ENCODE measurements at regions not wholly inside any gene's neighbourhood (a gene's known extent, or its start where the extent isn't known, plus 50 kb on each side); places are given as distances from the start of the nearest gene placed in this dataset.

GRCh38 chr9:108083796-108084352 lies 594.3 kb upstream of the KLF4 start:
- DNase-seq: no peak

GRCh38 chr9:108083160-108083750 lies 593.7 kb upstream of the KLF4 start:
- DNase-seq: no peak

- no peak for DNase-seq
Observed at GRCh38 chr9:108081112-108081511, 591.5 kb upstream of the KLF4 start.

GRCh38 chr9:108080285-108080684 lies 590.7 kb upstream of the KLF4 start:
- no peak for DNase-seq

- no peak for DNase-seq
Observed at GRCh38 chr9:108078811-108079210, 589.2 kb upstream of the KLF4 start.

GRCh38 chr9:108078375-108078774 lies 588.8 kb upstream of the KLF4 start:
- DNase-seq: no peak

- DNase-seq: no peak
Observed at GRCh38 chr9:108077556-108077955, 588.0 kb upstream of the KLF4 start.

- DNase-seq: no peak
Observed at GRCh38 chr9:108074900-108075299, 585.3 kb upstream of the KLF4 start.

GRCh38 chr9:108073823-108074222 lies 584.3 kb upstream of the KLF4 start:
- DNase-seq: no peak

- DNase-seq: no peak
Observed at GRCh38 chr9:108072740-108073139, 583.2 kb upstream of the KLF4 start.

GRCh38 chr9:108070861-108071260 lies 581.3 kb upstream of the KLF4 start:
- DNase-seq: no peak

GRCh38 chr9:108069991-108070390 lies 580.4 kb upstream of the KLF4 start:
- DNase-seq: no peak

- DNase-seq: no peak
Observed at GRCh38 chr9:108062680-108063079, 573.1 kb upstream of the KLF4 start.

- DNase-seq: no peak
Observed at GRCh38 chr9:108060175-108060574, 570.6 kb upstream of the KLF4 start.

GRCh38 chr9:108058135-108058814 lies 568.7 kb upstream of the KLF4 start:
- DNase-seq: no peak

- DNase-seq: no peak
Observed at GRCh38 chr9:108057421-108058134, 568.0 kb upstream of the KLF4 start.

GRCh38 chr9:108056805-108057386 lies 567.3 kb upstream of the KLF4 start:
- DNase-seq: no peak

- no peak for DNase-seq
Observed at GRCh38 chr9:108056084-108056804, 566.7 kb upstream of the KLF4 start.

- DNase-seq: no peak
Observed at GRCh38 chr9:108054131-108054630, 564.6 kb upstream of the KLF4 start.

GRCh38 chr9:108053555-108054061 lies 564.0 kb upstream of the KLF4 start:
- peak in 1 of 2 experiments; percentile 0 for DNase-seq

- no peak for DNase-seq
Observed at GRCh38 chr9:108052431-108053080, 563.0 kb upstream of the KLF4 start.

GRCh38 chr9:108050894-108051293 lies 561.3 kb upstream of the KLF4 start:
- DNase-seq: no peak

All from cerebellar nuclear complex (tissue), 1 donor.